ENCODE measurements at regions not wholly inside any gene's neighbourhood (a gene's known extent, or its start where the extent isn't known, plus 50 kb on each side); places are given as distances from the start of the nearest gene placed in this dataset.

DNA sequence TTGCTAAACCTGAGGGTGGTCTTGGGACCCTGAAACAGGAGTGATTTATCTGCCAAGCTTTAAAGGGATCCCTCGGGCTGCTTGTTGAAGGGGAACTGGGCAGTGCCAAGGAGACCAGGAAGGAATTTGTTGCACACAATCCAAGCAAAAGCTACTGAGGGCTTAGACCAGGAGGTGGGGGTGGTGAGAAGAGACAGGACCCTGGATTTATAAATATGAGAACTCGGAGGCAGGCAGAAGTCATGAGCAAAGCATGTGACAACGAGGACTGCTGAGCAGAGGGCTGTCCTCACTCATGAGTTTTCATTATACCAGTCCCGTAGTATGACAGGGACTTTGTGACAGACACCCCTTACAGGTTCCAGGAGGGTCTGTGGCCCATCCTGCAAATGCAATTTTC, 237.3 kb downstream of the DRD1 start:
- intact Hi-C loops (cut with DNase I, micrococcal nuclease): no loop called here
- DNase-seq: no peak
- no peak overlapping the region for H3K4me3 Mint-ChIP-seq
- H3K4me1 Mint-ChIP-seq: no peaks in the 10 kb centered on the region
- ATAC-seq: no peak
- H3K27me3 Mint-ChIP-seq: peaks cover 20% of the 10 kb centered on the region
- no peaks in the 10 kb centered on the region for H3K36me3 Mint-ChIP-seq (ENCODE audit: low read depth)
- no peak overlapping the region for H3K27ac Mint-ChIP-seq
- ChIA-PET POLR2A (no interaction called here), CTCF (no interaction called here)
- no peaks in the 10 kb centered on the region for H3K9me3 Mint-ChIP-seq (ENCODE audit: low read depth)

- no peaks in the 10 kb centered on the region for H3K9me3 Mint-ChIP-seq (ENCODE audit: low read depth)
- no peaks in the 10 kb centered on the region for H3K36me3 Mint-ChIP-seq (ENCODE audit: low read depth)
- H3K4me3 Mint-ChIP-seq: no peak overlapping the region
- DNase-seq: no peak
- H3K27ac Mint-ChIP-seq: no peak overlapping the region
- ChIA-PET POLR2A (no interaction called here), CTCF (interaction anchor here (0.6 kb wide), 1 partner anchor 527 kb away, joined by 3 read pairs; no protein-coding TSS in a partner anchor)
- intact Hi-C loops (cut with DNase I, micrococcal nuclease): no loop called here
- peaks cover 12% of the 10 kb centered on the region for H3K27me3 Mint-ChIP-seq
- ATAC-seq: no peak
- H3K4me1 Mint-ChIP-seq: no peaks in the 10 kb centered on the region
Measured at GRCh38 chr5:175202463-175203068, 241.4 kb downstream of the DRD1 start.

DNA sequence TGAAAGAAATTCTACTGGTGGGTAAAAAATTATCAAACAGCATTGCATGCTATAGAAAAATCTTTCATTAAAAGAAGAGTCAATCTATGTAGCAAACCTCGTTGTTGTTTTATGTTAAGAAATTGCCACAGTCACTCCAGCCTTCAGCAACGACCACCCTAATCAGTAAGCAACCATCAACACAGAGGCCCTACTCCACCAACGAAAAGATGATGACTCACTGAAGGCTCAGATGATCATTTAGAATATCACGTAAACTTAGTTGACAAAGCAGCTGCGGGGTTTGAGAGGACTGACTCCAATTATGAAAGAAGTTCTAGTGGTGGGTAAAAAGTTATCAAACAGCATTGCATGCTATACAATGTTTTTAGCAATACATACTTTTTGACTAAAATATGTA, 242.6 kb downstream of the DRD1 start:
- H3K4me1 Mint-ChIP-seq: no peaks in the 10 kb centered on the region
- H3K9me3 Mint-ChIP-seq (ENCODE audit: low read depth): no peaks in the 10 kb centered on the region
- H3K27ac Mint-ChIP-seq: no peak overlapping the region
- CTCF ChIA-PET: no interaction called here
- intact Hi-C loops (cut with DNase I, micrococcal nuclease): no loop called here
- DNase-seq (no peak), ATAC-seq (no peak)
- H3K36me3 Mint-ChIP-seq (ENCODE audit: low read depth): no peaks in the 10 kb centered on the region
- no peak overlapping the region for H3K4me3 Mint-ChIP-seq
- POLR2A ChIA-PET: no interaction called here
- H3K27me3 Mint-ChIP-seq: peaks cover 7% of the 10 kb centered on the region

GRCh38 chr5:175195698-175196656, 248.0 kb downstream of the DRD1 start:
- CTCF ChIA-PET: no interaction called here
- intact Hi-C loops (cut with DNase I, micrococcal nuclease): no loop called here
- ATAC-seq (no peak), DNase-seq (no peak)
- Mint-ChIP-seq H3K27me3 (peaks cover 9% of the 10 kb centered on the region), H3K36me3 (ENCODE audit: low read depth) (no peaks in the 10 kb centered on the region), H3K4me1 (no peaks in the 10 kb centered on the region), H3K9me3 (ENCODE audit: low read depth) (no peaks in the 10 kb centered on the region), H3K4me3 (no peak overlapping the region), H3K27ac (no peak overlapping the region)
- POLR2A ChIA-PET: no interaction called here

DNA sequence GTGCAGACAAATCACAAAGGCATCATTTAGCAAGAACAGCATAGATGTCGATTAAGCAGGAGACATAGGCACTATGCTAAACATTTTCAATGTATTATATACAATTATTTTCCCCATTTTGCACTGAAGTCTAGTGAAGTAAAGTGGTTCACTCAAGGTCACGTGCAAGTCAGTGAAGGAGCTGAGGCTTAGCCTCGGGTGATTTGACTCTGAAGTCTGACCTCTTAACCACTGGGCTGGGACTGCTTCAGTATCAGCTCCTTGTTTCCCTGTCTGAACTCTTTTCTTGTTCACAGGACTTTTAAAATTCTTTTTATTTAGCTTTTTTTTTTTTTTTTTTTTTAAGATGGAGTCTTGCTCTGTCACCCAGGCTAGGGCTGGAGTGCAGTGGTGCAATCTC, 262.7 kb downstream of the DRD1 start:
- POLR2A ChIA-PET: no interaction called here
- intact Hi-C loops (cut with DNase I, micrococcal nuclease): no loop called here
- Mint-ChIP-seq H3K27me3 (peaks cover 9% of the 10 kb centered on the region), H3K36me3 (ENCODE audit: low read depth) (no peaks in the 10 kb centered on the region), H3K4me3 (no peak overlapping the region), H3K9me3 (ENCODE audit: low read depth) (no peaks in the 10 kb centered on the region), H3K27ac (no peak overlapping the region), H3K4me1 (no peaks in the 10 kb centered on the region)
- DNase-seq (no peak), ATAC-seq (no peak)
- CTCF ChIA-PET: no interaction called here

- Mint-ChIP-seq H3K27ac (no peak overlapping the region), H3K9me3 (ENCODE audit: low read depth) (no peaks in the 10 kb centered on the region), H3K36me3 (ENCODE audit: low read depth) (no peaks in the 10 kb centered on the region), H3K4me3 (no peak overlapping the region), H3K27me3 (peaks cover 12% of the 10 kb centered on the region), H3K4me1 (no peaks in the 10 kb centered on the region)
- intact Hi-C loops (cut with DNase I, micrococcal nuclease): no loop called here
- ATAC-seq: no peak
- POLR2A ChIA-PET: no interaction called here
- no peak for DNase-seq
- CTCF ChIA-PET: no interaction called here
Measured at GRCh38 chr5:175170899-175171298, 273.1 kb downstream of the DRD1 start.

- DNase-seq (no peak), ATAC-seq (no peak)
- no peaks in the 10 kb centered on the region for H3K9me3 Mint-ChIP-seq (ENCODE audit: low read depth)
- H3K4me3 Mint-ChIP-seq: no peak overlapping the region
- ChIA-PET POLR2A (no interaction called here), CTCF (interaction anchor here (2.1 kb wide), 1 partner anchor 10 kb away, joined by 5 read pairs; no protein-coding TSS in a partner anchor)
- H3K27ac Mint-ChIP-seq: no peak overlapping the region
- H3K27me3 Mint-ChIP-seq: peaks cover 8% of the 10 kb centered on the region
- no peaks in the 10 kb centered on the region for H3K36me3 Mint-ChIP-seq (ENCODE audit: low read depth)
- intact Hi-C loops (cut with DNase I, micrococcal nuclease): no loop called here
- H3K4me1 Mint-ChIP-seq: no peaks in the 10 kb centered on the region
Measured at GRCh38 chr5:175168882-175169507, 275.0 kb downstream of the DRD1 start.

GRCh38 chr5:175166026-175166425, 278.0 kb downstream of the DRD1 start:
- ChIA-PET CTCF (no interaction called here), POLR2A (no interaction called here)
- Mint-ChIP-seq H3K27me3 (peaks cover 5% of the 10 kb centered on the region), H3K4me3 (no peak overlapping the region), H3K36me3 (ENCODE audit: low read depth) (no peaks in the 10 kb centered on the region), H3K9me3 (ENCODE audit: low read depth) (no peaks in the 10 kb centered on the region), H3K27ac (no peak overlapping the region), H3K4me1 (no peaks in the 10 kb centered on the region)
- no peak for DNase-seq
- no peak for ATAC-seq
- intact Hi-C loops (cut with DNase I, micrococcal nuclease): no loop called here

DNA sequence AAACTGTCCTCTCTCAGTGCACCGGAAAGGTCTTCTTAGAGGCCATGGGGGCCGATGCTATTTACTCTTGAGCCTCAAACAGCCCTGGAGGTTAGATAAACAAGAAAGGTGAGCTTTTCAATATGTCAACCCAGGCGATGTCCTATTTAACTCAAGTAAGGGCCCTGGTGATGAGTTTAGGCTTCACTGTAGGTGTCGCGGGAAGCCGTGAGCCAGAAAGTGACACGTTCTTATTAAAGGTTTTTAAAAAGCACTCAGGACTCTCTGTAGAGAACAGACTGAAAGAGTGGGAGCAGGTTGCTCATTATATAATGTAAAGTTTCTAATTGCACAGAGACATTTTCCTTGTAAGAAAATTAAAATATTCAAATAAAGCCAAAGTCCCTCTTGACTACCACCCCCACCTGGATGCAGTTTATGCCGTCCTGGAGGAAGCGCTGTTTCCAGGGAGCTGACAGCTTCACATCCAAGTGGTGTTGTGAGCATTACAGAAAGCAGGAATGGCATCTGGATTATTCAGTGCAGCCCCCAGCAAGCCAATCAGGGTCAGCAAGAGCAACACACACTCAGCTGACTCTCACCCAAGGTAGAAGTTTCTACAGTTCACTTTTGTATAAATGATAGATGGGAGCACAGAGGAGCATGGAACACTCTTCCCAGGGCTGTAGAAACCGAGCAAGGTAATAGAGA, 280.3 kb downstream of the DRD1 start:
- no peak for ATAC-seq
- Mint-ChIP-seq H3K27me3 (peaks cover 8% of the 10 kb centered on the region), H3K36me3 (ENCODE audit: low read depth) (no peaks in the 10 kb centered on the region), H3K27ac (no peak overlapping the region), H3K9me3 (ENCODE audit: low read depth) (no peaks in the 10 kb centered on the region), H3K4me1 (no peaks in the 10 kb centered on the region), H3K4me3 (no peak overlapping the region)
- CTCF ChIA-PET: interaction anchor here (0.8 kb wide), 1 partner anchor 663 kb away, joined by 3 read pairs; no protein-coding TSS in a partner anchor
- no peak for DNase-seq
- POLR2A ChIA-PET: no interaction called here
- intact Hi-C loops (cut with DNase I, micrococcal nuclease): no loop called here

DNA sequence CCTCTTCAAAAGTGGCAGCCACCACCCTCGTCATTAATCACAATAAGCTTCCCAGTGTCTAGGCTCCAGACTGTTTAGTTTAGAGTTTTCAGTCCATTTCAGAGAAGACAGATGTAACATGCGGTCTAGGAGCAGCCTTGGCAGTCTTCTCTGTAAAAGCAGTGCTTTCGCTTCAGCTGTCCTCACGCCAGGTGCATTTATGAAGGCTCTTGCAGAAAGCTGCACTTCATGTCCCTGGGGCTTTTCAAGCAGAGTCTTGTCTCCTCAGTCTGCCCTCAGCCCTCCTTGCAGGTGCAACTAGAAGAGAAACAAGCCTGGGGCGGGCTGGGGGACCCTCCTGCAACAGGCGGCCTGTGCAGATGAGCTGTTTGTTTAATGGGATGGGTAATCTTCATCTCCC, 281.9 kb downstream of the DRD1 start:
- no peaks in the 10 kb centered on the region for H3K36me3 Mint-ChIP-seq (ENCODE audit: low read depth)
- ChIA-PET CTCF (interaction anchor here (0.6 kb wide), 1 partner anchor 1972 kb away, joined by 3 read pairs; no protein-coding TSS in a partner anchor), POLR2A (no interaction called here)
- DNase-seq (no peak), ATAC-seq (no peak)
- peaks cover 11% of the 10 kb centered on the region for H3K27me3 Mint-ChIP-seq
- no peak overlapping the region for H3K4me3 Mint-ChIP-seq
- no peaks in the 10 kb centered on the region for H3K9me3 Mint-ChIP-seq (ENCODE audit: low read depth)
- H3K27ac Mint-ChIP-seq: no peak overlapping the region
- intact Hi-C loops (cut with DNase I, micrococcal nuclease): no loop called here
- H3K4me1 Mint-ChIP-seq: no peaks in the 10 kb centered on the region

GRCh38 chr5:175159956-175160355, 284.0 kb downstream of the DRD1 start:
- no peak overlapping the region for H3K4me3 Mint-ChIP-seq
- H3K36me3 Mint-ChIP-seq (ENCODE audit: low read depth): no peaks in the 10 kb centered on the region
- no peak for ATAC-seq
- intact Hi-C loops (cut with DNase I, micrococcal nuclease): no loop called here
- H3K27me3 Mint-ChIP-seq: peaks cover 11% of the 10 kb centered on the region
- DNase-seq: no peak
- H3K9me3 Mint-ChIP-seq (ENCODE audit: low read depth): no peaks in the 10 kb centered on the region
- POLR2A ChIA-PET: no interaction called here
- CTCF ChIA-PET: interaction anchor here (1.6 kb wide), 1 partner anchor 8 kb away, joined by 5 read pairs; no protein-coding TSS in a partner anchor
- H3K4me1 Mint-ChIP-seq: no peaks in the 10 kb centered on the region
- no peak overlapping the region for H3K27ac Mint-ChIP-seq
